ENCODE measurements at regions not wholly inside any gene's neighbourhood (a gene's known extent, or its start where the extent isn't known, plus 50 kb on each side); places are given as distances from the start of the nearest gene placed in this dataset.

GRCh38 chr4:28675582-28675981, 1814.9 kb downstream of the STIM2 start:
- TF ChIP-seq CTCF (conservative IDR thresholded peaks at IDR 0.05): no peak
- TF ChIP-seq EZH2 (IDR thresholded peaks at IDR 0.05; ENCODE audit: low read depth): no peak
